ENCODE measurements at regions not wholly inside any gene's neighbourhood (a gene's known extent, or its start where the extent isn't known, plus 50 kb on each side); places are given as distances from the start of the nearest gene placed in this dataset.
A peak's percentile ranks its signal among the peaks of the same experiment; 100 is the strongest.

DNA sequence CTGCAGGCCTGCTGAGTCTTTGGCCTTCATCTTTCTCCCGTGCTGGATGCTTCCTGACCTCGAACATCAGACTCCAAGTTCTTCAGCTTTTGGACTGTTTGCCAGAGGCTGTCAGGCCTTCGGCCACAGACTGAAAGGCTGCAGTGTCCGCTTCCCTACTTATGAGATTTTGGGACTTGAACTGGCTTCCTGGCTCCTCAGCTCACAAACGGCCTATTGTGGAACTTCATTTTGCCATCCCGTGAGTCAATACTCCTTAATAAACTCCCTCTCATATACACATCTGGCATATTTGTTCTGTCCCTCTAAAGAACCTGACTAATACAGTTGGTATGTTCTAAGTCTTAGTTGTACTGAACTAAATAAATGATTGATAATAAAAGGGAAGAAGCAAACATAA, 702.8 kb upstream of the LINC00305 start:
- H3K4me2 ChIP-seq, result no peak overlapping the region
- H2AFZ ChIP-seq, result no peak overlapping the region
- H3K27me3 ChIP-seq, result no peaks in the 10 kb centered on the region
- TF ChIP-seq, protein P1, sequence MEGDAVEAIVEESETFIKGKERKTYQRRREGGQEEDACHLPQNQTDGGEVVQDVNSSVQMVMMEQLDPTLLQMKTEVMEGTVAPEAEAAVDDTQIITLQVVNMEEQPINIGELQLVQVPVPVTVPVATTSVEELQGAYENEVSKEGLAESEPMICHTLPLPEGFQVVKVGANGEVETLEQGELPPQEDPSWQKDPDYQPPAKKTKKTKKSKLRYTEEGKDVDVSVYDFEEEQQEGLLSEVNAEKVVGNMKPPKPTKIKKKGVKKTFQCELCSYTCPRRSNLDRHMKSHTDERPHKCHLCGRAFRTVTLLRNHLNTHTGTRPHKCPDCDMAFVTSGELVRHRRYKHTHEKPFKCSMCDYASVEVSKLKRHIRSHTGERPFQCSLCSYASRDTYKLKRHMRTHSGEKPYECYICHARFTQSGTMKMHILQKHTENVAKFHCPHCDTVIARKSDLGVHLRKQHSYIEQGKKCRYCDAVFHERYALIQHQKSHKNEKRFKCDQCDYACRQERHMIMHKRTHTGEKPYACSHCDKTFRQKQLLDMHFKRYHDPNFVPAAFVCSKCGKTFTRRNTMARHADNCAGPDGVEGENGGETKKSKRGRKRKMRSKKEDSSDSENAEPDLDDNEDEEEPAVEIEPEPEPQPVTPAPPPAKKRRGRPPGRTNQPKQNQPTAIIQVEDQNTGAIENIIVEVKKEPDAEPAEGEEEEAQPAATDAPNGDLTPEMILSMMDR (IDR thresholded peaks at IDR 0.05; ENCODE audit: poor library complexity), result no peak
- TF ChIP-seq EZH2phosphoT487 (IDR thresholded peaks at IDR 0.05; ENCODE audit: low read depth, severe bottlenecking, unreplicated experiment) (no peak), EZH2 (IDR thresholded peaks at IDR 0.05; ENCODE audit: borderline replicate concordance) (no peak)
- H3K4me1 ChIP-seq (ENCODE audit: insufficient read depth), result no peaks in the 10 kb centered on the region
- no peaks in the 10 kb centered on the region for H4K20me1 ChIP-seq (ENCODE audit: insufficient read depth, poor library complexity, severe bottlenecking)
- H3K9me2 ChIP-seq (replicated peaks; ENCODE audit: insufficient read depth), result no peaks in the 10 kb centered on the region
- H3K27ac ChIP-seq, result no peak overlapping the region
- H3K9me3 ChIP-seq (ENCODE audit: low read depth), result no peaks in the 10 kb centered on the region
- H3K4me3 ChIP-seq, result no peak overlapping the region
- H3K79me2 ChIP-seq, result no peaks in the 10 kb centered on the region
- DNase-seq (ENCODE audit: low spot score), result no peak
- H3K36me3 ChIP-seq (replicated peaks; ENCODE audit: insufficient read depth, low read depth), result no peaks in the 10 kb centered on the region
- 75% methylated on average over 6 of the region's 6 CpGs for WGBS (ENCODE audit: low lambda C conversion rate, missing lambda C conversion rate)

DNA sequence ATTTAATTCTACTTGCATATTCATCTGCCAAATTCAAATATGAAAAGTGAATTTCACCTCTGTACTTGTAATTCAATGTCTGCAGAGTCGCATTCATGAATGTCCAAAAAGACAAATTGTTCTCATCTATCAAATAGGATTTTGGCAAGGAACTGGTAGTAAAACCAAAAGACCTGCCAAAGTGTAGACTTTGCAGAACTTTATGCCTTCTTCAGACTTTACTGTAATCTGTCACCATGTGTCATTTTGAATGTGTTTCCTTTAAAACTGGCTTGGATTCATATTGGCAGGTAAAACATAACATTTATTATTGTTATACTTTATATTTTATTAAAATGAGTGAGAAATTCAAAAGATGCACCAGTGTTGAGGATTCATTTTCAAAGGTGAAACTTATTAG, 701.9 kb upstream of the LINC00305 start:
- Histone ChIP-seq H2AFZ (no peak overlapping the region), H3K27me3 (no peaks in the 10 kb centered on the region), H3K4me1 (ENCODE audit: insufficient read depth) (no peaks in the 10 kb centered on the region), H3K4me2 (no peak overlapping the region), H3K9me3 (ENCODE audit: low read depth) (no peaks in the 10 kb centered on the region), H3K27ac (no peak overlapping the region), H3K9me2 (replicated peaks; ENCODE audit: insufficient read depth) (no peaks in the 10 kb centered on the region), H4K20me1 (ENCODE audit: insufficient read depth, poor library complexity, severe bottlenecking) (no peaks in the 10 kb centered on the region), H3K4me3 (no peak overlapping the region), H3K79me2 (no peaks in the 10 kb centered on the region), H3K36me3 (replicated peaks; ENCODE audit: insufficient read depth, low read depth) (no peaks in the 10 kb centered on the region)
- 92% methylated on average over 1 of the region's 1 CpG for WGBS (ENCODE audit: low lambda C conversion rate, missing lambda C conversion rate)
- no peak for DNase-seq (ENCODE audit: low spot score)
- TF ChIP-seq EZH2 (IDR thresholded peaks at IDR 0.05; ENCODE audit: borderline replicate concordance), result no peak
- TF ChIP-seq, protein P1 (IDR thresholded peaks at IDR 0.05; ENCODE audit: poor library complexity), result no peak
- no peak for TF ChIP-seq EZH2phosphoT487 (IDR thresholded peaks at IDR 0.05; ENCODE audit: low read depth, severe bottlenecking, unreplicated experiment)

DNA sequence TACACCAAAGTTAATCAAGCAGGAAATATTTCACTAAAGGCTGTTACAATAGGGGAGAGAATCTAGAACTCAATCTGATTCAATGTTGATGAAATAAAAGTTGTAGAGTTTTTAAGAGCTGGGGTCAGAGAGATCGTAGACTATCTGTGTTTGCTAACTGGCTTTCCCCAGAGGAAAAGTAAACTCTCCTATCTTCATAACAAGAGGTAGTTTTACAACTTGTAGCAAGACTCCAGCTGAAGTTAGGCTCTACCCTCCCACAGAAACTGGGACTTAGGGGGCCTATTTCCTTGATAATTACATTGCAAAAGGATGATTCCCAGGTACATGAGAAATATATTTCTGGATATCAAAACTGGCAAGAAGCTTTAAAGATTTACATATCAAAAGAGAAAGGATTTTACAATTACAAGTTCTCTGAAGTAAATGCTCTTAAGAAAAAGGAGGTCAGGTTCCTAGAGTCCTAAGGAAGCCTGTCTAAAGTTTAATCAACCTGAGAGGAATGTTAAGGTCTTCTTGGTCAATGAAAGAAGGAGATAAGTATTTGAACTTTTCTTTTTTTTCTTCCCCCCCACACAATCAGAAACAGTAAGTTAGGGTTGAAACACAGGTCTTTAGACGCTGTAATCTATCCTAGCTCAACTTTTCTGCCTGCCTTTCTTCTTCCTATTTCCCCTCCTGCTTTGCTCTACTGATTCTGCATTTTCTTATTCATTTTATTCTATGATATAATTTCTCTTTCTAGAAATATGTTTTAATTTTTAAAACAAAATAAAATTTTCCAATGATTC, 692.2 kb upstream of the LINC00305 start:
- no peaks in the 10 kb centered on the region for H3K9me2 ChIP-seq (replicated peaks; ENCODE audit: insufficient read depth)
- no peaks in the 10 kb centered on the region for H3K9me3 ChIP-seq (ENCODE audit: low read depth)
- no peaks in the 10 kb centered on the region for H3K27me3 ChIP-seq
- H4K20me1 ChIP-seq (ENCODE audit: insufficient read depth, poor library complexity, severe bottlenecking), result no peaks in the 10 kb centered on the region
- DNase-seq (ENCODE audit: low spot score), result peak; percentile 12
- H3K79me2 ChIP-seq, result no peaks in the 10 kb centered on the region
- 26% methylated on average over 2 of the region's 2 CpGs for WGBS (ENCODE audit: low lambda C conversion rate, missing lambda C conversion rate)
- H3K4me1 ChIP-seq (ENCODE audit: insufficient read depth), result no peaks in the 10 kb centered on the region
- peak overlapping the region; percentile 28 for H3K27ac ChIP-seq
- H2AFZ ChIP-seq, result no peak overlapping the region
- TF ChIP-seq EZH2 (IDR thresholded peaks at IDR 0.05; ENCODE audit: borderline replicate concordance) (no peak), EZH2phosphoT487 (IDR thresholded peaks at IDR 0.05; ENCODE audit: low read depth, severe bottlenecking, unreplicated experiment) (no peak)
- TF ChIP-seq, protein P1 (IDR thresholded peaks at IDR 0.05; ENCODE audit: poor library complexity), result no peak
- H3K36me3 ChIP-seq (replicated peaks; ENCODE audit: insufficient read depth, low read depth), result no peaks in the 10 kb centered on the region
- no peak overlapping the region for H3K4me3 ChIP-seq
- peak overlapping the region; percentile 36 for H3K4me2 ChIP-seq

Measured in hepatocyte (in vitro differentiated cells).